Endothelial cell of hepatic sinusoid (primary cell): ENCODE measurements at regions not wholly inside any gene's neighbourhood (a gene's known extent, or its start where the extent isn't known, plus 50 kb on each side); places are given as distances from the start of the nearest gene placed in this dataset.
"Not testable (repeated sequence)": the region's sequence is repeated elsewhere in the genome, so short reads cannot be mapped to it uniquely, and the experiment has no call there.

ENCODE experiments used
- in situ Hi-C: cut with HindIII; loops from 2 replicates; pipeline ENCODE4 v1.10.0; 2017; ENCODE audit warnings: low sequenced_read_pairs

DNA sequence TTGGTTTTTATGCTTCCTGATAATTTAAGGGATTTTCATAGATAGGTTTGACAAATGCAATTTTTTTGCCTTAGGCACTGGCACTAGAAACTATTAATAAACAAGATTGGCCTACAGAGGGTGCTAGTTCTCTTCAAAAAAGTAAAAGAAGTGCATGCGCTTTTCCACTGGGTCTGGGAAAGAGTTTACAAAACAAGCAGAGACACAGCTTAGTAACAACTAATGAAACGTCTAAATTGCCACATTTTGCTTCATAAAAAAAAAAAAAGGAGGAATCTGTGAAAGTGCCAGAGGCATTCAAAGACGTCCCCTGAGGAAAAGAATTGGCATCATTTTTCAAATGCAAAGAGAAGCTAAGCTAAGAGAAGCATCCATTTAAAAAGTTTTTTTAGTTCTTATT lies 58.3 kb upstream of the EEA1 start:
- in situ Hi-C loops = loop anchor here (5.0 to 25.0 kb wide), 3 partner anchors 35 to 1125 kb away; no protein-coding TSS in a partner anchor

DNA sequence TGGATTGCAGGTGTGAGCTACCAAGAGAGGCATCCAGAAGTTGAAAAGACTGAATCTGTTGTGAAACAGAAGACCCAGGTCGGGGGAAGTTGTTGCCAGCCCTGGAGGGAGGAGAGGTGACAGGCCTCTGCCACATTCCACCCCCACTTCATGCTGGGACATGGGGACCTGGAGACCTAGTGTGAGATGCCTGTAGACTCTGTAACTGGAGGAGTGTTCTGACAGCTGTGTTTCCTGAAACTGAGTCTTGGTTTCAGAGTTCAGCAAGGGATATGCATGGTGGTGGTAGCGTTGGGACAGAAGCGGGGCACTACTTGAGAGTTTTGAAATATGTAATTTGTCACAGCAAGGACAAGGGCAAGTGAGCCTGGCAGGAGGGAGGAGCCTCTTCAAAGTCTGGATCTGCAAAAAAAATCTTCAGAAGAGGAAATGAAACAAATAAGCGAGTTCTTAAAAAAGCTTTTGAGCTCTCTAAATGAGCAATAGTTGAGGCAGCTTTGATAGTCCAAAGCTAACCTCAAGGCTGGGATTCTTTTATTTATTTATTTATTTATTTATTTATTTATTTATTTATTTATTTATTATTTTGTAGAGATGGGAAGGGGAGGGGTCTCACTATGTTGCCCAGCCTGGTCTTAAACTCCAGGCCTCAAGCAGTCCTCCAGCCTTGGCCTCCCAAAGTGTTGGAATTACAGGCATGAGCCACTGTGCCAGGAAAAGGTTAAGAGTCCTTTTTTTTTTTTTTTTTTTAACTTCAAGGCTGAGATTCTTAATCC lies 58.9 kb upstream of the EEA1 start:
- in situ Hi-C loops = loop anchor here (5.0 to 25.0 kb wide), 3 partner anchors 34 to 1124 kb away; no protein-coding TSS in a partner anchor

DNA sequence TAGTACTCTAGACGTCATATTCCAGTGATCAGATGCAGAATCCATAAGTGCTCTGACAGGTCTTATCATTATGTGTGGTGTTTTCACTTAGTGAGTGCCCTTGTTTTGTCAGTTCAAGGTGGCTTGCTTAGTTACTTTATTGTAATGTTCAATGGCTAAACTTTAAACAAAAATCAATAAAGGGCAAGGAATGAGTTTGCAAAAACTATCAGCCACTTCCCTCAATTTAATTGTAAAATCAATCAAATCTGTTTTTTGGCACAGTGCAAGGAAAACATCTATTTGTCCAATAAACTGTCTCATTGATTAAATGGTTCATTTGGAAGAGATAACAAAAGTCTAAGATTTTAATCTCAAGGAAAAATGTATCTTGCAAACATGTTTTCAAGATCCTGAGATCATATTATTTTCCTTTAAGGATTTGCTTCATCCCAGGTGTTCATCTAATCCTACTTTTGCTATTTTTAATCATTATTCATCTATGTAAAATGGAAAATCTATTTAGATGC lies 59.6 kb upstream of the EEA1 start:
- in situ Hi-C loops = loop anchor here (5.0 to 25.0 kb wide), 3 partner anchors 34 to 1124 kb away; no protein-coding TSS in a partner anchor

GRCh38 chr12:92989715-92990484 lies 60.8 kb upstream of the EEA1 start:
- in situ Hi-C loops = loop anchor here (5.0 to 25.0 kb wide), 3 partner anchors 32 to 1122 kb away; no protein-coding TSS in a partner anchor

GRCh38 chr12:92991134-92991533 lies 62.0 kb upstream of the EEA1 start:
- in situ Hi-C loops = loop anchor here (25.0 kb wide), 1 partner anchor 1121 kb away; no protein-coding TSS in a partner anchor

- in situ Hi-C loops = loop anchor here (25.0 kb wide), 1 partner anchor 1120 kb away; no protein-coding TSS in a partner anchor
These were observed 62.9 kb upstream of the EEA1 start for GRCh38 chr12:92992041-92992440.

- in situ Hi-C loops = loop anchor here (25.0 kb wide), 1 partner anchor 1119 kb away; no protein-coding TSS in a partner anchor
These were observed 64.2 kb upstream of the EEA1 start for GRCh38 chr12:92993259-92993658.

DNA sequence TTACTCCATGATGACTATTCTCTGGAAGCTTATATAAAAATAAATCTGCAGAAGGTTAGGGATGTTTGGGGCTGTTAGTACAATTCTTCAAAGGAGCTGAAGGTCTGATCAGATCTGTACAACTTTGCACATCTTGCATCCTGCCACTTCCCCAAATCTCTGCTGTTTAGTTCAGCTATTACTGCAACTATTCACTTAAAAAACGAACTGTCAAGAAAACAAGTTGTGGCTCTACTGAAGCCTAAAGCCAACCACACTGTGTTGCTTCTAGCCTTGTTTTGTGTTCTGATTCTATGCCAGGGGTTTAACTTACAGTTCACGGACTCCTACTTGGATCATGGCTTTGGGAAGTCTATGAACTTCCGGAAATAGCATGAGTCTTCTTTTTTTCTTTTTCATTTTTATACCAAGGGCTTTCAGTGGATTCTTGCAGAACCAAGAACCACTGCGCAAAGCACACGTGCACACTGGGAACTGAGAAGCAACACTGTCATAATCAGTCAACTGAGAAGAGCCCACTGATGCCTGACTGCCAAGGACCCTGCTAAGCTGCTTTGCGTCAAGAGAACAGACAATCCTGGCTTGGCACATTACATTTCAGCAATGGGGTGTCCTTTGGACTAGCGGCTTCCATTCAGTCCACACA lies 66.3 kb upstream of the EEA1 start:
- in situ Hi-C loops = loop anchor here (25.0 kb wide), 1 partner anchor 1117 kb away; no protein-coding TSS in a partner anchor

DNA sequence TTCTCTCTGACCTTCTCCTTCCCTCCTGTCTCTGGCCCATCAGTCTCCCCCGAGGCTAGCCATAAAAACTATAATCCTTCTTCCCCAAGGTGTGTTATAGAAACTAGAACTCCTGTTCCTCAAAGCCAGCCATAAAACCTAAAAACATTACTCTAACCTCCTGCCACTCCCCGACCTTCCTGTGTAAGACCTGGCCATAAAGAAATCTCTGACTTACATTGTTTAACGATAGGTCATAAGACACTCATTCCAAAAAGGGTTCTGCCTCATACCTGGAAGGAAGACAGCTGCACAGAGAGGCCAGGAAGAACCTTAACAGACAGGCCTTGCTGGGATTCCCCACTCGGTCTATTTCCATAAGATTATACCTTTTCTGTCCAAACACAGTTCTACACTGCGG lies 70.9 kb upstream of the EEA1 start:
- in situ Hi-C loops = no loop called here

DNA sequence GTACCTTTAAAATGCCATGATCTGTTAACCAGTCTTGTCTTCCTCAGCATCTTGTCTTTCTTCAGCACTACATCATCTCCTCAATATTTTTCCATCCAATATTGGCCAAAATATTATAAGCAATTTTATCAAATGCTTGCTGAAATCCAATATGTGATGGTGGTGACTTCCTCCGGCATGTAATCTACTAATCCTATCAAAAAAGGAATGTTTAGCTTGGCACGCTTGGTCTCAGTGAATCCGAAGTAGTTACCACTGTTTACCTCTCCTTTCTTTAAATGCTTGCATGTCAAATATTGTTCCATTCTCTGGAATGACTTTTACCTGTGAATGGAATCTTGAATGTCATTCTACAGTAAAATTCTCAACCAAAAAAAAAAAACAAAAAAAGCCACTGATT lies 72.3 kb upstream of the EEA1 start:
- in situ Hi-C loops = no loop called here

GRCh38 chr12:93002293-93003054 lies 73.4 kb upstream of the EEA1 start:
- in situ Hi-C loops = no loop called here

GRCh38 chr12:93003531-93004239 lies 74.6 kb upstream of the EEA1 start:
- in situ Hi-C loops = no loop called here

DNA sequence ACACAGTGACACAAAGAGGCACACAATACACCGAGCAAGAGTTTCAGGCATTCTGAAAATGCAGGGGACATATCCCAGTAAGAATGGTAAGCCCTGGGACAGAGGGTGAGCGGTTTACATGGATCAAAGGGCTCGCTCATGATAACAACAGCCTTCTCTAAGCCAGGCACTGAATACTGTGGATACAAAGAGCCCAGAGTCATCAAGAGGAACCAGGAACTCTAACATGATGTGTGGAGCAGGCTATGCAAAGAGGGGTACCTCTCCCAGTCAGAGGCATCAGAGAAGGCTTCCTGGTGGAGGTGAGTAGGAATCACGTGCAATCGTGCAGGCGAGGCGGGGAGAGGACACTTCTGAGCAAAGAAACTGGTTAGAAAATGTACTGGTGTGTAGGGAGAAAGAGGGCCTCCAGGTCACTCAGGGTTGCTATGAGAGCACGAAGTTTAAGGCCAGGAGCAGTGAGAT lies 76.9 kb upstream of the EEA1 start:
- in situ Hi-C loops = no loop called here

- in situ Hi-C loops = no loop called here
These were observed 77.5 kb upstream of the EEA1 start for GRCh38 chr12:93006471-93007208.

- in situ Hi-C loops = no loop called here
These were observed 78.4 kb upstream of the EEA1 start for GRCh38 chr12:93007544-93007943.

- in situ Hi-C loops = no loop called here
These were observed 79.1 kb upstream of the EEA1 start for GRCh38 chr12:93008044-93008778.

GRCh38 chr12:93008880-93009279 lies 79.8 kb upstream of the EEA1 start:
- in situ Hi-C loops = not testable (repeated sequence)

GRCh38 chr12:93009533-93009932 lies 80.4 kb upstream of the EEA1 start:
- in situ Hi-C loops = no loop called here
